Erythroblast (primary cell): ENCODE measurements at regions not wholly inside any gene's neighbourhood (a gene's known extent, or its start where the extent isn't known, plus 50 kb on each side); places are given as distances from the start of the nearest gene placed in this dataset.

Experiments
- GATA1 ChIP-seq: IDR thresholded peaks from 2 replicates; pipeline ENCODE4 v1.6.1; 2011; ENCODE audit warnings: low read depth, mild to moderate bottlenecking, control low read depth, low read length, moderate library complexity
- POLR2A ChIP-seq: IDR thresholded peaks from 2 replicates; pipeline ENCODE4 v1.6.1; 2011; ENCODE audit warnings: mild to moderate bottlenecking, low read length

DNA sequence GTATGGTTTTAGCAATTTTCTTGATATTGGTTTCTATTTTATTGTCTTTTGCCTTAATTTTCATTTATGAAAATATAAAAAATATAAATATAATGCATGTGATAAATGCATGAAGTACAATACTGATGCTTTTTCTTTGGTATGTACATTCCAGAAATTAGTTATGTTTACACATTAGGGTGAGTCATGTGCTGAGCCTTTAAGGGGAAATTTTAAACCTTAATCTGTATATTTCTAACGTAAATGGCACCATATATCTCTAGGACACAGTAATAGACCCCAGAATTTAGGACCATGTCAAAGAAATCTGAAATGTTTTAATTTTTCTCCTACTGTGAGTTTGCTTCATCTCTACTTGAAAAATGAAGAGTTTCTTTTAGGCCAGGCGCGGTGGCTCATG, 117.8 kb upstream of the SPRY1 start:
- TF ChIP-seq POLR2A (no peak), GATA1 (no peak)
